HG03095 (cell line): ENCODE measurements at regions not wholly inside any gene's neighbourhood (a gene's known extent, or its start where the extent isn't known, plus 50 kb on each side); places are given as distances from the start of the nearest gene placed in this dataset.
"Not testable (repeated sequence)": the region's sequence is repeated elsewhere in the genome, so short reads cannot be mapped to it uniquely, and the experiment has no call there.

Experiments used
- ATAC-seq: cut with Tn5 transposase; IDR thresholded peaks from one replicate; pipeline ENCODE4 v1.9.1; 2021; ENCODE audit warnings: moderate library complexity; ENCODE audit not compliant: unreplicated experiment

DNA sequence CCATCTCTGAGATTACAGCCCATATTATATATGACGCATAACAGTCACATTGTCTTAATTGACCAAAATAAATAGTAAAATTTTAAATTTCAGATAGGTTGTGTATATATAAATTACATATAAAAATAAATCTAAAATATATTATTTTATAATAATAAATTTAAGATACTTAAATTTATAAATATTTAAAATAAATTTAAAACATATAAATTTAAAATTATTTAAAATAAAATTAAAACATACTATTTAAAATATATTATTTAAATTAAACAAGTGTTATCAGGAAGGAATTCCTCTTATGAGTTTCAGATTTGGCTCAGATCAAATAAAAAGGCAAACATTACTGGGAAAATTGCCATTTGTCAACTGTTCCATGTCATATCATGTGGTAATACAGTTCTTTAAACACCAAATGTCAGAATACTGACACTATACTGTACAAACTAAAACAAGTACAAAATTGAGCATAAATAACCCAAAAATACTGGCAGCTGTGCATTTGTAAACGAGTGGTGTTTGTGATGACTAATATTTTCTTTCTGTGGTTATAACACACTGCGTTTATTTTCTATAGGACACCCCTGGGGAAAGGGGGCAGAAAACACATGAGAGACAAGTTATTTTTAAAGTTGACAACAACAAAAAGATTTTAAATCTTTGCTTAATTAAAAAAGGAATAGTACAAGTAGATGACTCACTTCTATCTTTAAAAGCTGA, 71.3 kb upstream of the DGKB start:
- ATAC-seq: no peak

DNA sequence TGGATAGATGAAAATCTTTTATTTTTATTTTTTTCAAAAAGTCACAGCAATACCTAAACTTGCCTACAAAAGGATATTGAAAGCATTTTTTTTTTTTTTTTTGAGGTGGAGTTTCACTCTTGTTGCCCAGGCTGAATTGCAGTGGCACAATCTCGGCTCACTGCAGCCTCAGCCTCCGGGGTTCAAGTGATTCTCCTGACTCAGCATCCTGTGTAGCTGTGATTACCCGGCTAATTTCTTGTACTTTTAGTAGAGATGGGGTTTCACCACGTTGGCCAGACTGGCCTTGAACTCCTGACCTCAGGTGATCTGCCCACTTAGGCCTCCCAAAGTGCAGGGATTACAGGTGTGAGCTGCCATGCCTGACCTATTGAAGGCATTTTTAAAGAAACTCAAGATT, 69.1 kb upstream of the DGKB start:
- not testable (repeated sequence) for ATAC-seq

DNA sequence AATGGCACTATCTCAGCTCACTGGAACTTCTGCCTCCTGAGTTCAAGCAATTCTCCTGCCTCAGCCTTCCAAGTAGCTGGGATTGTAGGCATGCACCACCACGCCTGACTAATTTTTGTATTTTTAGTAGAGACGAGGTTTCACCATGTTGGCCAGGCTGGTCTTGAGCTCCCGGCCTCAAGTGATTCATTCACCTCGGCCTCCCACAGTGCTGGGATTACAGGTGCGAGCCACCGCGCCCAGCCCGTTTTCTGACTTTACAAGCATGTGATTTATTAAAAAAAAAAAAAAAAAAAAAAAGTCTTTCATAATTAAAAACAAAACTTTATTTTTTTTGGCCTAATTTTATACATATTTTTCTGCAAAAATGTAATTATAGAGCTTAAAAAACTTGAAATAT, 64.8 kb upstream of the DGKB start:
- not testable (repeated sequence) for ATAC-seq

DNA sequence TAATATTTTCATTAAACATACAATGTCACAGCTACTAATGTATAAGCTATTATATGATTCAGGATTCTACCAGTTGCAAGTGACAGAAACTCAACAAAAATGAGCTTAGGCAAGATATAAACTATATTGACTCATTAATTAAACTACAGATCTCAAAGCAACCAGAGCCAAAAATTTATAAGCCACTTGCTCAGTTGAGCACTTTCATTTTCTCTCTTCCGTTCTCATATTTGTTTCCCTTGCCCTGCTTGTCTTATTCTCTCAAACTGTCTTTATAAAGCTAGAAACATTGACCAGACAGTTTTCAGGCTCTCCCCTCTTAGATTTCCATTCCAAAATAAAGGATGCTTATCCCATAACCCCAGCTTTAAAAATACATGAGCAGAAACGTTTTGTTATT, 60.2 kb upstream of the DGKB start:
- ATAC-seq: no peak

DNA sequence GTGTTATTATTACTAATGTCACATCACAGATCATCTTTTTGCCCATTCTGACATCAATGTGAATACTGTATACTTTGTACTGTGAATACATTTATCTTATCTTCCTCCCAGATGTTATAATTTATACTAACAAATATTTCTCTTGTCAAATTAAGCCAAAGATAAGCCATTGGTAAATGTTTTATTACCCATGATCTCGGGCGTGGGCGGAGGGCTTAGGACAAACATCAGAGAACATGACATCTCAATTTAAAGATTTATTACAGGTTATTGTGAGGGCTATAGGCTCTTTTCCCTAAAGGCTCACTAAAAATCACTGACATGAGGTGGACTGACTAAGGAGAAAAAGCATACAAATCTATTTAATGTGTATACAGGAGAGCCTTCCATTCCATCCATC, 58.2 kb upstream of the DGKB start:
- ATAC-seq: no peak

DNA sequence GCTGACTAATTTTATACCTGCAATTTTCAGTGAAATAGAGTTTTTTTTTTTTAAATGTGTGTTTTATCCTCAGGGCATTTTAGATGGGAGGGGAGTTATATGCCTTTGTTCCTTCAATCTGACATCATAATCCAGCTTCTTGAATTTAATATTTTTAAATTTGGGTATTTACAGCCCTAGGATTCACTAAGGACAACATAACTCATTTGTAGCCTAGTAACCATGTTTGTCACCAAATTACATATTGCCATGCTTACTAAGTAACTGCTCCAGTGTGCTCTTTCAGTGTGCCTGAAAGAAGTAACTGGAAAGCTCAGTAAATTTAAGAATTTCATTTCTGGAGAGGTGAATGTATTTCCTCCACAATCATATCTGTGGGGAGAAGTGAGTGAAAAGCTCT, 56.8 kb upstream of the DGKB start:
- no peak for ATAC-seq

DNA sequence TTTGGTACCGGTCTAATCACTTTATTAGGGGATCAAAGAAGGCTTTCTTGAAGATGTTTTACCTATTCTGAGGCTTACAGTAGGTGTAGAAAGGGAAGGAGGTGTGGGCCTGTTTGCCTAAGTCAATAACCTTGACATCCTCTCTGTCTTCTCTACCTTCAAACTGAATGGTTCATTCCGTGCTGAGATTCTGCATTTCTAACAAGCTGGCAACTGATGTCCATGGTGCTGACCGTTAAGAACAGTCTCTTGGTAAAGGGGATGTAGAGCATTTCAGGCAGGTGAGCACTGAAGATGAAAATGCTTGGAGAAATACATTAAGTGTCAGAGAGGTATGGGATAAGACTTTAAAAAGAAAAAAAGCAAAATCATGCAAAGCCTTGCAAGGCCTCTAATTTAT, 51.5 kb upstream of the DGKB start:
- ATAC-seq: no peak
